GM15510 (cell line): ENCODE measurements at regions not wholly inside any gene's neighbourhood (a gene's known extent, or its start where the extent isn't known, plus 50 kb on each side); places are given as distances from the start of the nearest gene placed in this dataset.

Experiments
- POLR2A ChIP-seq: IDR thresholded peaks from 3 replicates; pipeline ENCODE4 v1.6.1; 2011; ENCODE audit warnings: borderline replicate concordance; ENCODE audit not compliant: insufficient read length; ENCODE audit errors: extremely low read depth

DNA sequence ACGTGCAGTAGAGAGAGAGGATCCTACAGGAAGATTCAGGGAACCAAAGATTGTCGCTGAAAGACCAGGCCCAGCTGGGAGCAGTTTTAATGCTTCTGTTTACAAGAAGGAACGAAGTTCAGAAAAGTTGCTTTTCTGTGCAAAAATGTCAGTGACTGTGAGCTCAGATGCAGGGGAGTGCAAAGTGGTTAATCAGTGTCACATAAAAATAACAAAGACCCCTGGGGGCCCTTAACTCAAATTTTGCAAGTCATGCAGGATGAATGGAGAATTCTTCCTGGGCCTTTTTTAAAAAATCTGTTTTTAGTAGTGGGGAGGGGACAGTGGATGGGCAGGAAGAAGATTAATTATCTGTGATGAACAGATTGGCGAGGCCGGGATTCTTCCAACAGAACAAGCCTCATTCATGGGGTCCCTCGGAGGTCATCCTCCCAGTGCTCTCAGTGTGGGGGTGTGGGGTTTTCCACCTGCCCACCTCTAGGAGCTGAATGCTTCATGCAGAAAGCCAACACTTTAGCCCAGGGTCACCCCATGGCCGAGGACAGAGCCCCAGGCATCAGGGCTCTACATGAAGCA is 167.2 kb downstream of the UQCRFS1 start:
- no peak for TF ChIP-seq POLR2A

DNA sequence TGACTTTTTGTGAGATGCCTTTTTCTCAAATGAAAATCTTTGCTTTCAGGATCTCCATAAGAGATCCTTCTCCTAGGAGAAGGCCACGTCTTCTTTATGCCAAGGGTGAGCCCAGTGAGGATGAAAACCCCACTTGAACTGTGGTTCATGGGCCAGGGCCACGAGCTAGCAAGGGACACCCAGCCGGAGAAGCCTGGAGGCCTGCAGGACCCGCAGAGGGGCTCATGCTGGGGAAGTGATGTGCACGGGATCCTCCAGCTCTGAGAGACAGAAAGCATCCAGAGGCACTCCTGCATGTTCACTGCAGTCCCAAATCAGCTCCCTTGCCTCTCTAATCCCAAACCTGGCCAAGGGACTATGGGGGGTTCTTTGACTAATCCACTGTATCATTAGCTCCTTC is 168.9 kb downstream of the UQCRFS1 start:
- no peak for TF ChIP-seq POLR2A

DNA sequence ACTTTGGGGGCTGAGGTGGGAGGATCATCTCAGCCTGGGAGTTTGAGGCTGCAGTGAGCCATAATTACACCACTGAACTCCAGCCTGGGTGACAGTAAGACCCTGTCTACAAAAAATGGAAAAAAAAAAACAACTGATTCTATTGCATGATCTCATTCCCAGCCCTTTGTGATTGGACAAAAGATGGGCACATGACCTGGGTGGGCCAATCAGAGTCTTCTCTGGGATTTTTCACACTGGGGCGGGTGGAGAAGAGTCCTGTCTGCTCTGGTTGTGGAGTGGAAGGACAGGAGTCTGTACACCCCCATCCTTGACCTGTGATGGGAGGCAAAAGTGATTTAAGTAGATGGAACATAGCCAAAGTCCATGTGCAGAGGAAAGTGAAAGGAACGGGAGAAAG is 170.5 kb downstream of the UQCRFS1 start:
- no peak for TF ChIP-seq POLR2A

DNA sequence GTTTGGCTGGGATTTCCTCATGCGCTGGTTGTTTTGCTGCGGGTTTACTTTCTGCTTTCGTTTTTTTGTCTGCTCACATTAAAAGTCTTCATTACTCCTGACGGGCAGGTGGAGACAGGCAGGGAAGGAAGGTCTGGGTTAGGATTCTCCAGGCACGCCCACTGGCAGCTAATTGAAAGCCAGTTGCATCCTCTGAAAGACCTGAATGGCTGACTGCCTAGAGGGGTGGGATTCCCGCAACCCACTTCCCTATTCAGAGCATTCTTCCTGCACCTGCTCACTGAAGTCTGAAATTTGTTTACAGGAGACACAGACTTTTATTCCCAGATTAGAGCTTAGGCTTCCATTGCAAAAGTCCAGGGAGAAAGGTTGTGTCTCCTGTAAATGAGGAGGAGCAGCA is 172.0 kb downstream of the UQCRFS1 start:
- TF ChIP-seq POLR2A: no peak

DNA sequence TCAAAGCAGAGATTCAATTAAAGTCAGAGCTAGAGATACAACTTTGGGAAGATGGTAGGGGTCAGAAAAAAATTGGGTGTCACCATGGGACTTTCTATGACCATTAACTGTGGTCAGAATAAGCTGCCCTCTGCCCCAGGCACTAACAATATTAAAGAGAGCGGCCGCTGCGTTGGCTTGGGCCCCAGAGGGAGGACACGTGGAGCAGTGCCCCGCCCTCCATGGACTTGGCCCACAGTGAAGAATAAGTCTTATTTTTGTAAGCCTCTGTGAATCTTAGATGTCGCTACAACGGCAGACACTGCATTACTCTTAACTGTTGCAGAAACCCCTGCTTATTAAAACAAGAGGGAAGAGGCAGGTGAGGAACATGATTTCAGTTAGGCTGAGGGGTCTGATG is 172.7 kb downstream of the UQCRFS1 start:
- no peak for TF ChIP-seq POLR2A

DNA sequence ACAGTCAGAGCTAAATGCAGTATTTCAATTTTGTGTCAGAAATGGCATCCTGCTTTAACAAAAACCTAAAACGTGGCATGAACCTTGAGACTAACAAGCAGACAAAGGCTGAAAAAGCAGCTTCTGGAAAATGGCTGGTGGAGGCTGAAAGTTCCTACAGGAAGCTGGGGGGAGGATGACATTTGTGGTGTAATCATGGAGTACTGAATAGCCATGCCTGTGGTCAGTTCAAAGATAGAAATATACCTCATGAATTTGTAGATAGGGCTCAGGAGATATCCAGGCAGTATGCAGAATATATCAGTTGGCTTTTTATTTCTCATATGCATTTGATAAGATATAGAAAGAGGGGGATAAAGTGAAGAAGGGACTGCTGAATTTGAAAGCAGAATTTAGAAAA is 181.7 kb downstream of the UQCRFS1 start:
- no peak for TF ChIP-seq POLR2A

DNA sequence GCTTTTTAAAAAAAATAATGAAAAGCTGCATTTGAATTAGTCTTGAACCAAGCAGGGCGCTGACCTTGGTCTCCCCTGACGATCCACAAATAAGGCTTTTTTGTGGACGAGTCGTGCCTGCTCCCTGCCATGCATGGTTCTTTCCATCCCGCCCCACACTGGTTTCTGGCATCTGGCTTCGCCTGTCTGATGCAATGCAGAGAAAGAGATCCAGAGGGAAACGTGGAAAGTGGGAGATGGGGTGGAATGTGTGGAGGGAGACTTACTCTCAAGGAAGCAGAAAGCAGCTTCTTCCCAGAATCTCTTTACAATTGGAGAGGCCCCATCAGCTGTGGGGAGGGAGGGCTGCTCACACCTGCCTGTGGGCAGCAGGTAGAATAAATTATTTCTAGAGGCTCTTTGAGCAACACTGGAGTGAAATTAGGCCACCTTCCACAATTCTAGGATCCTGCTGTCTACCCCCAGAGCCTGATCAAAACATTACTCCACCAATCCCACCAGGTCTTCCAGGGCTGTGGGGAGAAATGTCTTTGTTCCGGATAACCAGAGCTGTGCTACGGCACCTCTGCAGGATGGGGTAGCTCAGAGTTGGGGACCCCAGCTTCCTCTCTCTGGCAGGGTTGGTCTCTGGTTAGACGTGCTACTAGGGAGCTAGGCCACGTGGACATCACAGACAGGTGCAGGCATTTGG is 183.5 kb downstream of the UQCRFS1 start:
- no peak for TF ChIP-seq POLR2A

DNA sequence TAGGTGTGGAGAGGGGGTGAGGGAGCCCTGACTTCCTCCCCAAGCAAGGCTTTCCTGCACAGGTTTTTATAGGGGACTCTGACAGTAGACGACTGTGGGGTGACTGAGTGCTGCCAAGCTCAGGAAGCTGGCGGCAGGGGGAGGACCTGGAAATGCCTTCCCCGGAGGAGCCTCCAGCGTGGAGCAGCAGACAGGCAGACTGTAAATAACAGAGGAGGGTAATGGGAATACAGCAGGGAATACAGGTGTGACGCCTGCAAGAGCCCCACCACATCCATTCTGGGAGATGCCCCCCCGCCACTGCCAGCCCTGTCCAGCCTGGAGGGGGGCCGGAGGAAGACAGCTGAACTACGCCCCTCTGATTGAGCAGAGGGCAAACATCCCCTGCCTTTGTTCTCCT is 190.4 kb downstream of the UQCRFS1 start:
- TF ChIP-seq POLR2A: no peak

DNA sequence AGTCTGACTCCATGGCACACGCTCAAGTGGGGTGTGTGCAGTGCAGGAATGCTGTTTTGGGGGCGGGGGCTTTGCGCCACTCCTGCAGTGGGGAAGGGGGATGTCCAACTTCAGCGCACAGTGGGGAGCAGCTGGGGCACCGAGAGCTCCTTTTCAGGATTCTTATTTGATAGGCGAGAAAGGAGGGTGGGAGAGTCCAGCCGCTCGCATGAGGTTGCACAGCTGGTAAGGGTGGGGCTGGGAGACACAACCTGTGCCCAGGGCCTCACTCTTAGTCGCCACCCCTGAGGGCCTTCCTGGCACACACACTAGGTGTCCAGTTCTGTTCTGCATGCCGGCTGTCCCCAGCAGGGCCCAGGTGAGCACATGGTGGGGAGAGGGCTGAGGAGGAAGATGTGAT is 190.8 kb downstream of the UQCRFS1 start:
- TF ChIP-seq POLR2A: no peak

DNA sequence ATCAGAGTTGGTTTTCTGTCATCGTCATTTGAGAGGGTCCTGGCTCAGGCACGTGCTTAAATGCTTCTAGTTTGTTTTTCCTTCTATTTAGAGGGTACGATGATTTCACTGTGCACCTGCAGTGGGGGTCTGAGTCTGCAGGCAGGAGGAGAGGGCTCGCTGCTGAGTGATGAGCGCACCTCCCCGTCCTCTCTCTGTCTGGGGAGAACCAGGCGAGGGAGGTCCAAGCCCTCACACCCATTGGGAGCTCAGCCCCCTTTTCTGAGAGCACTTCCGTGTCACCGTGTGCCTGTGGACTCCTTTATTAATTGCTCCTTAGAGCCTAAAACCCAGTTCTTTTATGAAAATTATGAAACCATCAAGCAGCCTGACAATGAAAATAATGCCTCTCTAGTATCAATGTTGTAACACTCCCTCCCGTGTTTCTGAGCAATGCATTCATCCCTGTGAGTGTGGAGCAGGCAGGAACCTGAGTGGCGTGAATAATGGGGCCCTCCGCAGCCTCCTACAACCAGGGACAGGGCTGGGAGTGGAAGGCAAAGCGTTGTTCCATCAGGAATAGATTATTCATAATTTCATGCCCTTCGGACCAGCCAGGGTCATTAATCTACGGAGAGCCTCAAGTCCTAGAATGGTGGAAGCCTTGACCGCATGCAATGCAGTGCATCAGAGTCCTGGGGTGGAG is 191.6 kb downstream of the UQCRFS1 start:
- TF ChIP-seq POLR2A: no peak

DNA sequence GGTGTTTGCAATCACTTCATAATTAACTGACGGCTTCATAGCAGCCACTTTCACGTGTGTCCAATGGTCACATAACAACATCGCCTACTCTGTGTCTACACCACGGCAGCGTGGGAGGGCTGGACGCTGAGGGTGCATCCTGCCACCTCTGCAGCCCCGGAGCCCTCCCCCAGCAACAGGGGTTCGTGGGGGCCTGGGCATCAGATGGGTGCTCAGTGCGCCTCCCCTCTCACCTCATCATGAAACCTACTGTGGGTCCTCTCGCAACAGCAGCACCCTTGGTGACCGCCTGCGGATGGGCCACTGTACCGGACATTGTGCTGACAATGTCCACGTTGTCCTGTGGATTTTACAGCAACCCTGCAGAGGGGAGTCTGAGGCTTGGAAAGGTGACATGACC is 193.5 kb downstream of the UQCRFS1 start:
- TF ChIP-seq POLR2A: no peak

DNA sequence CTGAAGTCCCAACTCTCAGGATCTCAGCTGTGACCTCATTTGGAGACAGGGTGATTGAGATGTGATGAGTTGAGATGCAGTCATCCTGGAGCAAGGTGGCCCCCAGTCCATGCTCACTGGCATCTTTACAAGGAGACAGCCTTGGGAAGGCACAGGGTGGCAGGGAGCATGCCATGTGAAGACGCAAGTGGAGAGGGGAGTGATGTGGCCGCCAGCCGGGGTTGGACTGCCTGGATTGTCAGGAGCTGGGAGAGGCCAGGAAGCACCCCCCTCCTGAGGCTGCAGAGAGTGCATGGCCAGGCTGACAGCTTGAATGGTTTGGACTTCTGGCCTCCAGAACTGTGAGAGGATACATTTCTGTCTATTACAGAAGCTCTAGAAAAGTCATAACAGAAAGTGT is 194.4 kb downstream of the UQCRFS1 start:
- TF ChIP-seq POLR2A: no peak

DNA sequence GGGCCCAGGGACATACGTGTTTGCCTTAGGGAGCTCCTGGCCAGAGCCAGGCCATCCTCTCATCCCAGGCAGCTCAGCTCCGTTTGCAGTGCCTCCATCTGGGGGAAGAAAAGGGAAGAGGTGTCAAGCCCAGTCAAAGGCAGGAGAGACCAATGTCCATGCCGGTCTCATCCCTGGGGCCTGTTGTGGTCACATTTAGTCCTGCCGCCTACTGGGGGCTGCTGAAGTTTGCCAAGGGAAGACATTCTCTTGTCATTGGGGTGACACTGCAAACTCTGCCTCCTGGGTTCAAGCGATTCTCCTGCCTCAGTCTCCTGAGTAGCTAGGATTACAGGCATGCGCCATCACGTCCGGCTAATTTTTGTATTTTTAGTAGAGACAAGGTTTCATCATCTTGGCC is 195.2 kb downstream of the UQCRFS1 start:
- no peak for TF ChIP-seq POLR2A

DNA sequence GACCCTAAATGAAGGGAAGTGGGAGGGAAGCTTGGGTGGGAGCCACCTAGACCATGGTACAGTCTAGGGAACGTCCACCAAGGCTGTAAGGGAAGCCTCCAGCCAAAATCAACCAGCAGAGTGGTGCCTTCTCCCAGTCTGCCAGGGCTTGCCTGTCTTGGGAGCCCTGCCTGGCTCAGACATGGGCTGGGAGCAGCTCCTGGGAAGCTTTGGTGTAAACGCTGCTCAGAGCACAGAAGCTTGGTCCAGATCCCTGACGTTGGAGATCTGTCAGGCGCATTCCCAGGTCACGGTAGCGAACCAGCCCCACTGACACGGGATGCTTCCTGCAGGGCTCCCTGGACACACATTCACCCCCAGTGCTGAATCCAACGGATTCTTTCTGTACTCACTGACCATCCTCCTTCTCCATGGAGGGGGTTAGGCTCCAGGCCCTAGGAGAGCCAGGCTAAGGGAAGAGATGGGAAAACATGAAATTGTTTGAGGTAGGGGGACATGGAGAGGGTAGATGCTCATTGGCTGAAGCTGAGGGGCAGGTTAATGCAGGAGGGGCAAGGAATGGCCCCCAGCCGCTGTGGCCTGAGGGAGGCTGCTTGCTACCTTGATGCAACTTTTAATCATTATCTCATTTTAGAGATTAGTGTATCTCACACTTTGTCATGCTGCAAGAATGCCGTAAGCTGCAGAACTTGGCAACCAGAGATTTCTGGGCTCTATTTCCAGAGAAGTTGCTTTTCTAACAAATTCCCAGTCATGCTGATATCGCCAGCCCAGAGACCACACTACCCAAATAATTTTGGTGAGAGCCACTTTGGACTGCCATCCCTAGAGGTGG is 195.8 kb downstream of the UQCRFS1 start:
- TF ChIP-seq POLR2A: no peak

DNA sequence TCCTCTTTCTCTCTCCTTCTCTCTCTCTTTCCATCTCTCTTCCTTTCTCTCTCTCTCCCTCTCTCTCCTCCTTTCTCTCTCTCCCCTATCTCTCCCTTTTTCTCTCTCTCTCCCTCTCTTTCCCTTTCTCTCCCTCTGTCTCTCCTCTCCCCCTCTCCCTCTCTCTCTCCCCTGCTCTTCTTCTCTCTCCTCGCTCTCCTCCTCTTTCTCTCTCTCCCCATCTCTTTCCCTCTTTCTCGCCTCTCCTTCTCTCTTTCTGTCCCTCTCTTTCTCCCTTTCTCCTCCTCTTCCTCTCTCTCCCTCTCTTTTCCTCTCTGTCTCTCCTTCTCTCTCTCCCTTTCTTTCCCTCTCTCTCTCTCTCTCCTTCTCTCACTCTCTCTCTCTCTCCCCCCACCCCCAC is 196.6 kb downstream of the UQCRFS1 start:
- no peak for TF ChIP-seq POLR2A
